ENCODE measurements at regions not wholly inside any gene's neighbourhood (a gene's known extent, or its start where the extent isn't known, plus 50 kb on each side); places are given as distances from the start of the nearest gene placed in this dataset.
"Not testable (repeated sequence)": the region's sequence is repeated elsewhere in the genome, so short reads cannot be mapped to it uniquely, and the experiment has no call there.

- no peak overlapping the region for H3K4me3 ChIP-seq (ENCODE audit: low read length)
- TF ChIP-seq CTCF (conservative IDR thresholded peaks at IDR 0.05; ENCODE audit: low read depth, low read length) = no peak
- DNase-seq (ENCODE audit: low read depth) = no peak
Measured at GRCh38 chr15:31202953-31203352, 101.4 kb upstream of the TRPM1 start.

DNA sequence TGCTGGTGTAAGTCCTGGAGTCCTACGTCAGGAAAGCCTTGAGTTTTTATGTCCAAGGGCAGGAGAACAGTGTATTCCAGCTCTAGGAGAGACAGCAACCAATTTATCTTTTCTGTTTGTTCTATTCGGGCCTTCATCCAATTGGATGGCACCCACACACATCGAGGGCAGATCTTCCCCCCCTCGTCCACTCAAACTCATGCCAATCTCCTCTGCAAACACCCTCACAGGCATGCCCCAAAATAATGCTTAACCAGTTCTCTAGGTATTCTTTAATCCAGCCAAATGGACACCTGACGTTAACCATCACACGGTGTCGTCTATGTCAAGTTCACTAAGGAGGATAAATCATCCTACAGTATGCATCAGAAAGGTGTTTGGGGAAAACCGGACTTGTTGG, 102.5 kb upstream of the TRPM1 start:
- no peak overlapping the region for H3K4me3 ChIP-seq (ENCODE audit: low read length)
- no peak for DNase-seq (ENCODE audit: low read depth)
- no peak for TF ChIP-seq CTCF (conservative IDR thresholded peaks at IDR 0.05; ENCODE audit: low read depth, low read length)

- TF ChIP-seq CTCF (conservative IDR thresholded peaks at IDR 0.05; ENCODE audit: low read depth, low read length) = no peak
- DNase-seq (ENCODE audit: low read depth) = no peak
- no peak overlapping the region for H3K4me3 ChIP-seq (ENCODE audit: low read length)
Measured at GRCh38 chr15:31206386-31207181, 105.1 kb upstream of the TRPM1 start.

DNA sequence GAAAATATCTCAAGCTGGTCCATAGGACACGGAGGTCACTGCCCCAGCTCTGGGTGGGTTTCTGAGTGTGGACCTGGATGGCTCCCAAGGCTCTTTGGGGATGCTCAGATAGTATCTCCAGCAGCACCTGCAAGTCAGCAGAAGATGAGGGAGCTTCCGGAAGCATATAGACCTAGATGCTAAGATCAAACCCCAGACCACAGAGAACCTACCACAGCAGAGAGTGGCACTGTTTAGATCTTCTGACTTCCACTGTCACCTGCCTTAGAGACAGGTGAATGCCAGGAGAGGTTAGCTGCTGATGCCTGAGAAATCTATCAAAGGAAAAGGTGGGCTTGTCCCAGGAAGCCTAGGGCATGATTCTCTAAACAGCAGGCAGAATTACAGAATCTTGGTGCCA, 105.7 kb upstream of the TRPM1 start:
- no peak for TF ChIP-seq CTCF (conservative IDR thresholded peaks at IDR 0.05; ENCODE audit: low read depth, low read length)
- H3K4me3 ChIP-seq (ENCODE audit: low read length) = no peak overlapping the region
- no peak for DNase-seq (ENCODE audit: low read depth)

DNA sequence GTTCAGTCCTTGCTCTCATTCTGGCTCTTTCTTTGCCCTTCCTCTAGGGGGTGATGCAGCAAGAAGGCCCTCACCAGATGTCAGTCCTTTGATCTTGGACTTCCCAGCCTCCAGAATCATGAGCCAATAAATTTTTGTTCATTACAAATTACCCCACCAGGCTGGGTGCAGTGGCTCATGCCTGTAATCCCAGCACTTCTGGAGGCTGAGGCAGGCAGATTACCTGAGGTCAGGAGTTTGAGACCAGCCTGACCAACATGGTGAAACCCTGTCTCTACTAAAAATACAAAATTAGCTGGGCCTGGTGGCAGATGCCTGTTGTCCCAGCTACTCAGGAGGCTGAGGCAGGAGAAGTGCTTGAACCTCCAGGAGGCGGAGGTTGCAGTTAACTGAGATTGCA, 106.3 kb upstream of the TRPM1 start:
- not testable (repeated sequence) for DNase-seq (ENCODE audit: low read depth); H3K4me3 ChIP-seq (ENCODE audit: low read length)

- H3K4me3 ChIP-seq (ENCODE audit: low read length) = no peak overlapping the region
- TF ChIP-seq CTCF (conservative IDR thresholded peaks at IDR 0.05; ENCODE audit: low read depth, low read length) = no peak
- no peak for DNase-seq (ENCODE audit: low read depth)
Measured at GRCh38 chr15:31208817-31209216, 107.3 kb upstream of the TRPM1 start.

GRCh38 chr15:31211353-31211752, 109.8 kb upstream of the TRPM1 start:
- DNase-seq (ENCODE audit: low read depth) = no peak

More at GRCh38 chr15:31211353-31211752, 109.8 kb upstream of the TRPM1 start:
- no peak overlapping the region for H3K4me3 ChIP-seq (ENCODE audit: low read length)
- TF ChIP-seq CTCF (conservative IDR thresholded peaks at IDR 0.05; ENCODE audit: low read depth, low read length) = no peak

Measured in retinal pigment epithelial cell (primary cell).